HepG2 (cell line): ENCODE measurements at regions not wholly inside any gene's neighbourhood (a gene's known extent, or its start where the extent isn't known, plus 50 kb on each side); places are given as distances from the start of the nearest gene placed in this dataset.

Experiments
- ATAC-seq: fragments of 200-7000 bp; cut with Tn5 transposase; 3 replicates; pipeline ENCODE4 v1.9.1; 2020; ENCODE audit warnings: mild to moderate bottlenecking, moderate library complexity
- BruUV-seq: library from RNA; stranded (reverse); fragments of 400-500 nt; replicated peaks from 2 replicates; lab custom pipeline; 2021; lab: Mats Ljungman, UMichigan
- CTCF ChIA-PET: fragments of 300-600 bp; formaldehyde crosslinking; extraction: SDS; loops from one replicate; lab custom pipeline; 2021; ENCODE audit warnings: low total read pairs, inconsistent platforms, low intra/inter-chr PET ratio; lab: Yijun Ruan, JAX
- POLR2A ChIA-PET: fragments of 350-600 bp; sonication (Branson Sonifier 250); formaldehyde crosslinking; loops from one replicate; lab custom pipeline; 2020; ENCODE audit warnings: antibody characterized with exemption, inconsistent platforms; lab: Yijun Ruan, JAX
- DNase-seq: peaks from one replicate; pipeline ENCODE4 v3.0.0-alpha.2; 2015; ENCODE audit warnings: low spot score
- FAIRE-seq: peaks from 3 replicates; lab custom pipeline; 2011; peaks lifted over from hg19 to GRCh38; lab: Jason Lieb, UNC
- H2AFZ ChIP-seq: one replicate; pipeline ENCODE4 v1.6.1; 2011; ENCODE audit warnings: low read length, inconsistent platforms
- H3K27ac ChIP-seq: fragments of 300-600 bp; 3 replicates; pipeline ENCODE4 v1.8.0; 2011; ENCODE audit warnings: mixed run types, mild to moderate bottlenecking, mixed read lengths, low read length, inconsistent platforms; ENCODE audit not compliant: insufficient read depth; ENCODE audit errors: extremely low read length
- H3K27me3 ChIP-seq, 2 experiments: fragments of 200-600 bp in 1 of 2; 2 replicates in 1 of 2; 3 replicates in 1 of 2; pipeline versions ENCODE4 v1.6.0 to v1.8.0; 2011; ENCODE audit warnings: low read length in 2 of 2, mild to moderate bottlenecking in 2 of 2, moderate library complexity in 2 of 2, inconsistent platforms in 1 of 2; ENCODE audit not compliant: insufficient read depth in 2 of 2, control insufficient read depth in 1 of 2
- H3K36me3 ChIP-seq, 2 experiments: fragments of 200-600 bp in 1 of 2; replicated peaks in 1 of 2; 2 replicates in 1 of 2; 3 replicates in 1 of 2; pipeline versions ENCODE4 v1.5.1 to v1.8.0; 2011; ENCODE audit warnings: low read length in 2 of 2, inconsistent platforms in 1 of 2; ENCODE audit not compliant: insufficient read depth in 2 of 2, control insufficient read depth in 1 of 2
- H3K4me1 ChIP-seq: 2 replicates; pipeline ENCODE4 v1.5.1; 2012; ENCODE audit warnings: low read length, inconsistent platforms; ENCODE audit not compliant: insufficient read depth
- H3K4me2 ChIP-seq: 2 replicates; pipeline ENCODE4 v1.6.0; 2011; ENCODE audit warnings: low read depth, low read length, inconsistent platforms
- H3K4me3 ChIP-seq, 3 experiments: fragments of 200-600 bp in 1 of 3; sonication (generic), shearing (Covaris generic) in 1 of 3; replicated peaks in 1 of 3; 2 replicates each; pipeline ENCODE4 v1.5.1; 2011 to 2016; ENCODE audit warnings: low read length in 3 of 3, inconsistent platforms in 2 of 3, low read depth in 2 of 3, mild to moderate bottlenecking in 2 of 3, control low read depth in 1 of 3, mixed read lengths in 1 of 3; ENCODE audit not compliant: insufficient read depth in 1 of 3
- H3K79me2 ChIP-seq: one replicate; pipeline ENCODE4 v1.6.1; 2011; ENCODE audit warnings: low read length, inconsistent platforms; ENCODE audit not compliant: insufficient read depth
- H3K9ac ChIP-seq: 2 replicates; pipeline ENCODE4 v1.6.0; 2011; ENCODE audit warnings: mild to moderate bottlenecking, low read depth, low read length, inconsistent platforms; ENCODE audit not compliant: insufficient read depth
- H3K9me3 ChIP-seq: 2 replicates; pipeline ENCODE4 v1.5.1; 2012; ENCODE audit warnings: mild to moderate bottlenecking, low read length
- H4K20me1 ChIP-seq: 2 replicates; pipeline ENCODE4 v1.6.0; 2011; ENCODE audit warnings: inconsistent platforms, mild to moderate bottlenecking, low read length, moderate library complexity; ENCODE audit not compliant: insufficient read depth
- AHR ChIP-seq: IDR thresholded peaks from 2 replicates; pipeline ENCODE4 v1.6.1; 2018; ENCODE audit warnings: missing genetic modification reagents, missing compliant biosample characterization
- FOXO4 ChIP-seq: sonication (generic); formaldehyde crosslinking; conservative IDR thresholded peaks from 2 replicates; pipeline ENCODE4 v1.8.1; 2023; ENCODE audit warnings: missing genetic modification reagents
- KLF9 ChIP-seq: IDR thresholded peaks from 2 replicates; pipeline ENCODE4 v1.6.1; 2016; ENCODE audit warnings: low read depth
- MLX ChIP-seq: IDR thresholded peaks from 2 replicates; pipeline ENCODE4 v1.6.1; 2016
- SIX1 ChIP-seq: sonication (generic); formaldehyde crosslinking; IDR thresholded peaks from 2 replicates; pipeline ENCODE4 v1.4.0; 2020; ENCODE audit warnings: missing genetic modification reagents, borderline replicate concordance
- STAG1 ChIP-seq: sonication (generic); formaldehyde crosslinking; IDR thresholded peaks from 2 replicates; pipeline ENCODE4 v1.4.0; 2020; ENCODE audit warnings: missing genetic modification reagents
- STAT6 ChIP-seq: sonication (generic); formaldehyde crosslinking; IDR thresholded peaks from 2 replicates; pipeline ENCODE4 v1.4.0; 2020; ENCODE audit warnings: missing genetic modification reagents, mild to moderate bottlenecking, borderline replicate concordance
- ZBTB44 ChIP-seq: sonication (generic); formaldehyde crosslinking; IDR thresholded peaks from 2 replicates; pipeline ENCODE4 v1.4.0; 2020; ENCODE audit warnings: missing genetic modification reagents
- ZFP62 ChIP-seq: sonication (generic); formaldehyde crosslinking; IDR thresholded peaks from 2 replicates; pipeline ENCODE4 v1.4.0; 2020; ENCODE audit warnings: missing genetic modification reagents
- ZNF275 ChIP-seq: sonication (generic); formaldehyde crosslinking; IDR thresholded peaks from 2 replicates; pipeline ENCODE4 v1.8.0; 2022; ENCODE audit warnings: missing genetic modification reagents, mild to moderate bottlenecking, inconsistent platforms, borderline replicate concordance
- ZNF530 ChIP-seq: sonication (generic); formaldehyde crosslinking; IDR thresholded peaks from 2 replicates; pipeline ENCODE4 v1.5.0; 2020; ENCODE audit warnings: low read depth, mild to moderate bottlenecking, missing genetic modification reagents
- ZNF572 ChIP-seq: sonication (generic); formaldehyde crosslinking; IDR thresholded peaks from 2 replicates; pipeline ENCODE4 v1.5.1; 2020; ENCODE audit warnings: mild to moderate bottlenecking, missing genetic modification reagents
- ZNF772 ChIP-seq: sonication (generic); formaldehyde crosslinking; IDR thresholded peaks from 2 replicates; pipeline ENCODE4 v1.5.0; 2020; ENCODE audit warnings: mild to moderate bottlenecking, missing genetic modification reagents
- ZNF839 ChIP-seq: sonication (generic); formaldehyde crosslinking; IDR thresholded peaks from 2 replicates; pipeline ENCODE4 v1.4.0; 2020; ENCODE audit warnings: missing genetic modification reagents, mild to moderate bottlenecking, borderline replicate concordance
- ZNF883 ChIP-seq: sonication (generic); formaldehyde crosslinking; IDR thresholded peaks from 2 replicates; pipeline ENCODE4 v1.5.1; 2020; ENCODE audit warnings: mild to moderate bottlenecking, missing genetic modification reagents; ENCODE audit errors: not compliant biosample characterization
- WGBS: methylation state at CpG from one replicate; pipeline ENCODE4 v1.1.6; 2017; ENCODE audit warnings: low lambda C conversion rate; 5-methylcytosine and 5-hydroxymethylcytosine counted together
- in situ Hi-C: cut with HindIII; loops from 2 replicates; pipeline ENCODE4 v1.10.0; 2017; ENCODE audit warnings: low pct_unique_long_range_greater_than_20kb; ENCODE audit not compliant: extremely low pct_ligation_motif_present
- intact Hi-C: fragments of 100-400 bp; cut with micrococcal nuclease; formaldehyde crosslinking; loops from one replicate; pipeline ENCODE4 v1.10.0; 2022; ENCODE audit not compliant: unreplicated experiment

- no peak for TF ChIP-seq FOXO4
- no peak for TF ChIP-seq MLX (CRISPR knock-in tag)
- no peak for TF ChIP-seq SIX1 (CRISPR knock-in tag)
- no peak for TF ChIP-seq KLF9 (CRISPR knock-in tag)
- TF ChIP-seq ZNF572 (CRISPR knock-in tag), result no peak
These were observed 232.7 kb downstream of the IGSF11 start (continued) for GRCh38 chr3:118801899-118802298.

GRCh38 chr3:118802325-118803095 is 232.1 kb downstream of the IGSF11 start:
- CTCF ChIA-PET, result no interaction called here
- FAIRE-seq, result no peak
- intact Hi-C loops, result no loop called here
- BruUV-seq, result no TSS peak
- no peaks in the 10 kb centered on the region for H3K36me3 ChIP-seq
- no peak overlapping the region for H3K4me3 ChIP-seq
- H3K9ac ChIP-seq, result no peak overlapping the region
- no peak overlapping the region for H3K27ac ChIP-seq
- WGBS, result 21% methylated on average over 6 of the region's 13 CpGs
- no peak overlapping the region for H3K4me2 ChIP-seq
- no peak for DNase-seq
- in situ Hi-C loops, result no loop called here
- H2AFZ ChIP-seq, result no peak overlapping the region
- H3K79me2 ChIP-seq, result no peaks in the 10 kb centered on the region
- H3K4me1 ChIP-seq, result peaks cover 10% of the 10 kb centered on the region; the same call in 1 of the 2 replicates
- ATAC-seq, result peak; percentile 32; the same call in 1 of the 3 replicates
- POLR2A ChIA-PET, result no interaction called here
- H4K20me1 ChIP-seq, result no peaks in the 10 kb centered on the region
- no peaks in the 10 kb centered on the region for H3K27me3 ChIP-seq
- no peaks in the 10 kb centered on the region for H3K9me3 ChIP-seq
- TF ChIP-seq AHR (CRISPR knock-in tag) (no peak), ZNF772 (CRISPR knock-in tag) (no peak), STAG1 (CRISPR knock-in tag) (no peak), ZFP62 (no peak), STAT6 (CRISPR knock-in tag) (no peak), ZNF839 (CRISPR knock-in tag) (no peak), ZNF530 (no peak), ZNF275 (CRISPR knock-in tag) (no peak), ZNF883 (CRISPR knock-in tag) (no peak), ZBTB44 (CRISPR knock-in tag) (no peak)
